ENCODE measurements at regions not wholly inside any gene's neighbourhood (a gene's known extent, or its start where the extent isn't known, plus 50 kb on each side); places are given as distances from the start of the nearest gene placed in this dataset.

DNA sequence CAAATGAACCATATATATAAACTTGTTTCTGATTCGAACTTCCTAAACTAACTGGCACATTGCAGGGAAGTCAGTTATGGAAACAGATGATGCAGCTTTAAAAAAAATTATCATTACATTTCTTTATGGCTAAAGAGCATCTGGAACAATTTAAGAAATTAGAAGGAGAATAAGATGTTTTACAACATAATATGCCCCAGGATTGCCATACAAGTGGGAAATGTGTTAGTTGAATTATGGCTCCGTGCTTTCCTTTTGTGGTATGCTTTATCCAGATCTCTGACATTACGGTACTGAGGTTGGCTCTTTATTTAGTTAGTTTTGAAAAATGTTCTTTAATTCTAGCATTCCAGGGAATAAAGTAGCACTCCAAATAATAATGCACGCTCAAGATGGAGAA, 343.0 kb upstream of the ZFP64 start:
- no peak for DNase-seq (ENCODE audit: low spot score)
- Histone ChIP-seq H3K4me3 (no peak overlapping the region), H3K27ac (no peak overlapping the region)
- TF ChIP-seq, protein P1, sequence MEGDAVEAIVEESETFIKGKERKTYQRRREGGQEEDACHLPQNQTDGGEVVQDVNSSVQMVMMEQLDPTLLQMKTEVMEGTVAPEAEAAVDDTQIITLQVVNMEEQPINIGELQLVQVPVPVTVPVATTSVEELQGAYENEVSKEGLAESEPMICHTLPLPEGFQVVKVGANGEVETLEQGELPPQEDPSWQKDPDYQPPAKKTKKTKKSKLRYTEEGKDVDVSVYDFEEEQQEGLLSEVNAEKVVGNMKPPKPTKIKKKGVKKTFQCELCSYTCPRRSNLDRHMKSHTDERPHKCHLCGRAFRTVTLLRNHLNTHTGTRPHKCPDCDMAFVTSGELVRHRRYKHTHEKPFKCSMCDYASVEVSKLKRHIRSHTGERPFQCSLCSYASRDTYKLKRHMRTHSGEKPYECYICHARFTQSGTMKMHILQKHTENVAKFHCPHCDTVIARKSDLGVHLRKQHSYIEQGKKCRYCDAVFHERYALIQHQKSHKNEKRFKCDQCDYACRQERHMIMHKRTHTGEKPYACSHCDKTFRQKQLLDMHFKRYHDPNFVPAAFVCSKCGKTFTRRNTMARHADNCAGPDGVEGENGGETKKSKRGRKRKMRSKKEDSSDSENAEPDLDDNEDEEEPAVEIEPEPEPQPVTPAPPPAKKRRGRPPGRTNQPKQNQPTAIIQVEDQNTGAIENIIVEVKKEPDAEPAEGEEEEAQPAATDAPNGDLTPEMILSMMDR (IDR thresholded peaks at IDR 0.05) = no peak

DNA sequence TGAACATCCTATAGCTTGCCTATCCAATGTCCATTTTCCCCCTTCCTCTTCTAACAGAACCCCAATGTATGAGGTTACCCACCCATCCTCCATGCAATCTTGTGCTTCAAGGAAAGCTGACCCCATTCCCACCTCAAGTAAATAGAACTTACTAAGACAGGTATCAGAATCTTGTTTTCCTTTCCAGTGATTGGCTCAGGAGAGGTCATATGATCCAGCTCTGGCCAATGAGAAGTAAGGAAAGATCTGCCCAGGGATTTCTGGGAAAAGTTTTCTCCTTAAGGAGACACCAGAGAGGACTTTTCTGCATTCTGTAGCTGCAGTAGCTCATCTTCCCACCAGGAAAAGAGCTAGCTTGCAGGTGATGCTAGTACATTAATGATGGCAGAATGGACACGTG, 341.8 kb upstream of the ZFP64 start:
- TF ChIP-seq, protein P1 (IDR thresholded peaks at IDR 0.05) = no peak
- no peak overlapping the region for H3K4me3 ChIP-seq
- H3K27ac ChIP-seq = no peak overlapping the region
- DNase-seq (ENCODE audit: low spot score) = no peak

DNA sequence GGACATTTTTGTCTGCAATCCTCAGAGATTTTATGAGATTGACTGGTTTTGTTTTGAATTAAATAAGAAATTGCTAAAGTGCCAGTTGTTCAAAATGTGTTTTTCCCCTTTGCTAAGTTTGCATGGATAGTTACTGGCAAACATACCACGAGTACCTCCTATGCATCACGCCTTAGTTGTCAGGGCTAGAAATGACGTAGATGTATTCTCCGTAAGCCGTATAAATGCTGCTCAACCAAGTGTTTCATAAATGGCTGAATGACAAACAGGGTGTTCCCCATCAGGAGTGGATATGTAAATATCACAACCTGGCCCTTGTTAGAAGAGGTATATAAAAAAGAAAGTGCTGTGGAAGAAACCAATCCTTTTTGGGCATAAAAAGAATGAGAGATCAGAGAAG, 341.1 kb upstream of the ZFP64 start:
- H3K4me3 ChIP-seq = no peak overlapping the region
- TF ChIP-seq, protein P1 (IDR thresholded peaks at IDR 0.05) = no peak
- DNase-seq (ENCODE audit: low spot score) = no peak
- H3K27ac ChIP-seq = no peak overlapping the region

DNA sequence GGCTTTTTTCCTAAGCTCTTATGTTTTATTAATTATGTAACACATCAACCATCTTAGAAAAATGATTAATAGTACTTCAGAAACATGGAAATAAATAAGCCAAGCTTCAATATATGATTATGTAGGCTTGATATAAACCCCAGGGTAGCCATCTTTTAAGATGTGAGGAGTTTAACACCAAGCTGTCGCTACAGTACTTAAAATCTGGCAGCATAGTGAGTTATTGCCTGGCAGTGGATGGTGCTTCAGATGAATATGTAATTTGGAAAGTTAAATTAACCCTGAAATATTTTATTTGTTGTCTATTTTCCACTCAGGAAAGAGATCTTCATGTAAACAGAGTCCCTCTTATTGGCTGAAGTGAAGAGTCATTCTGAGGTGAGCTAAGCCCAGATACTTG, 339.0 kb upstream of the ZFP64 start:
- Histone ChIP-seq H3K4me3 (no peak overlapping the region), H3K27ac (no peak overlapping the region)
- TF ChIP-seq, protein P1 (IDR thresholded peaks at IDR 0.05) = no peak
- DNase-seq (ENCODE audit: low spot score) = no peak

DNA sequence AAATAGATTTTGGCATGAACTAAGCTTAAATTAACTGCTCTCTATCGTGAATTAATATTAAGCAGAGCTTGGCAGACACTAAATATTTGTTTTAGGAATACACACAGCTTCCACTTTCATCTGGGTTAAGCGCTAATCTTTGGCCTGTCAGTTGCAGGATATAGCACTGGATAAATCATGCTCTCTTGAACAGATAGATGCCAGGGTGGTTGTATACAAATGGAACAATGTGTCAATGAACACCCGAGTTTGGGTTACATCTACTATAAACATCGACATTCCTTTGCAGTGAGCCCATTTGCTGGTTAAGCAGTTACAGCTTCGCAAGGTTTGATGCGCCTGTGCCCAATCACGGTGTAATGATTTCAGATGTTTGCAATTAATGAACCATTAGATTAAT, 338.2 kb upstream of the ZFP64 start:
- no peak for DNase-seq (ENCODE audit: low spot score)
- TF ChIP-seq, protein P1 (IDR thresholded peaks at IDR 0.05) = no peak
- no peak overlapping the region for H3K27ac ChIP-seq
- H3K4me3 ChIP-seq = no peak overlapping the region

DNA sequence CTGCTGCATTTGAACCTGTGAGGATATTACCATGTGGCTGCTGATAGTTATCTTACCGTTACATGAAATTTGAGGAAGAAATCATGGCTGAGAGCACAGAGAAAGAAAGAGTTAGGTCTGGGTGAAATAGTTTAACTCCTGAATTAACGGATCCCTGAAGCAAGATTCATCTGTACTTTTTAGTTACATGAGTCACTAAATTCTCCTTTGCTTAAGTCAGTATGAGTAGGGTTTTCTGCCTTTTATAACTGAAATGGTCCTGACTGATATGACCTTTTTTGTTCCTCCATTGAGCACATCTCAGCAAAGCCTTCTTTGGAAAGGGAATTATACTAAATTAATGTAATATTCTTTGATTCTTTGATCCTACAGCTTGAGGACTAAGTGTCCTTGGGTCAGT, 333.3 kb upstream of the ZFP64 start:
- Histone ChIP-seq H3K4me3 (no peak overlapping the region), H3K27ac (no peak overlapping the region)
- TF ChIP-seq, protein P1 (IDR thresholded peaks at IDR 0.05) = no peak
- DNase-seq (ENCODE audit: low spot score) = no peak

DNA sequence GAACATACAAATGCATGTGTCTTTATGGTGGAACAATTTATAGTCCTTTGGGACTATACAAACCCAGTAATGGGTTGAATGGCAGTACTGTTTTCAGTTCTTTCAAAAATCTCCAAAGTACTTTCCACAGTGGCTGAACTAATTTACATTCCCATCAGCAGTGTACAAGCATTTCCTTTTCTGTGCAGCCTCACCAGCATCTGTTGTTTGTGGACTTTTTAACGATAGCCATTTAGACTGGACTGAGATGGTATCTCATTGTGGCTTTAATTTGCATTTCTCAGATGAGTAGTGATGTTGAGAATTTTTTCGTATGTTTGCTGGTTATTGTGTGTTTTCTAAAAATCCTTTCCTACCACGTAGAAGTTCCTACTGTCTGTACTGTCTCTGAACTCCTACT, 327.2 kb upstream of the ZFP64 start:
- Histone ChIP-seq H3K27ac (no peak overlapping the region), H3K4me3 (no peak overlapping the region)
- TF ChIP-seq, protein P1 (IDR thresholded peaks at IDR 0.05) = no peak
- DNase-seq (ENCODE audit: low spot score) = no peak

Data from coronary artery (tissue), 2 donors.